ENCODE measurements at regions not wholly inside any gene's neighbourhood (a gene's known extent, or its start where the extent isn't known, plus 50 kb on each side); places are given as distances from the start of the nearest gene placed in this dataset.

DNA sequence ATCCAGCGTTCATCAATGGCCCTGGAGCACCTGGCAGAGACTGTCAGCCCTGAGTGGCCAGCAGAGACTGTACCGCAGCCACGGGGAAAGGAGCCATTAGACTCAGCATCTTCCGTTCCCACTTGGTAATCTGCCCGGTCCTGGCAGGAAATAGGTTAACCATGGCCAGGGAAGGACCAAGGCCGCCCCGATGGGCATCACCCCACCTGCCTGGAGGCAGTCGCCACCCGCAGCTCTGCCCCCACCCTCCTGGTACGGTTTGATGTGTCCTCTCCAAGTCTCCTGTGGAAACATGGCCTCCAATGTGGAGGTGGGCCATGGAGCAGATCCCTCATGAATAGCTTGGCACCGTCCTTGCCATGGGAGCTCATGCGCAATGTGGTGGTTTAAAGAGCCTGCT is 75.3 kb downstream of the RTP5 start:
- TF ChIP-seq PPARA (CRISPR knock-in tag; IDR thresholded peaks at IDR 0.05; ENCODE audit: borderline replicate concordance) (no peak), TOX (CRISPR knock-in tag; IDR thresholded peaks at IDR 0.05; ENCODE audit: borderline replicate concordance) (no peak), ISL1 (CRISPR knock-in tag; IDR thresholded peaks at IDR 0.05) (no peak), ZNF565 (CRISPR knock-in tag; conservative IDR thresholded peaks at IDR 0.05; ENCODE audit: low read depth) (no peak), ARNTL (CRISPR knock-in tag; IDR thresholded peaks at IDR 0.05; ENCODE audit: borderline replicate concordance, low read depth) (no peak), ZNF70 (CRISPR knock-in tag; IDR thresholded peaks at IDR 0.05) (no peak), ZFP30 (CRISPR knock-in tag; IDR thresholded peaks at IDR 0.05) (no peak), TCF4 (CRISPR knock-in tag; IDR thresholded peaks at IDR 0.05; ENCODE audit: borderline replicate concordance) (no peak), SNAI2 (CRISPR knock-in tag; IDR thresholded peaks at IDR 0.05) (no peak), ZFP3 (CRISPR knock-in tag; IDR thresholded peaks at IDR 0.05) (no peak), RARB (CRISPR knock-in tag; IDR thresholded peaks at IDR 0.05) (no peak)
- TF ChIP-seq, protein P1, sequence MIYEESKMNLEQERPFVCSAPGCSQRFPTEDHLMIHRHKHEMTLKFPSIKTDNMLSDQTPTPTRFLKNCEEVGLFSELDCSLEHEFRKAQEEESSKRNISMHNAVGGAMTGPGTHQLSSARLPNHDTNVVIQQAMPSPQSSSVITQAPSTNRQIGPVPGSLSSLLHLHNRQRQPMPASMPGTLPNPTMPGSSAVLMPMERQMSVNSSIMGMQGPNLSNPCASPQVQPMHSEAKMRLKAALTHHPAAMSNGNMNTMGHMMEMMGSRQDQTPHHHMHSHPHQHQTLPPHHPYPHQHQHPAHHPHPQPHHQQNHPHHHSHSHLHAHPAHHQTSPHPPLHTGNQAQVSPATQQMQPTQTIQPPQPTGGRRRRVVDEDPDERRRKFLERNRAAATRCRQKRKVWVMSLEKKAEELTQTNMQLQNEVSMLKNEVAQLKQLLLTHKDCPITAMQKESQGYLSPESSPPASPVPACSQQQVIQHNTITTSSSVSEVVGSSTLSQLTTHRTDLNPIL (CRISPR knock-in tag; IDR thresholded peaks at IDR 0.05; ENCODE audit: low read depth): no peak
- TF ChIP-seq, protein P2, sequence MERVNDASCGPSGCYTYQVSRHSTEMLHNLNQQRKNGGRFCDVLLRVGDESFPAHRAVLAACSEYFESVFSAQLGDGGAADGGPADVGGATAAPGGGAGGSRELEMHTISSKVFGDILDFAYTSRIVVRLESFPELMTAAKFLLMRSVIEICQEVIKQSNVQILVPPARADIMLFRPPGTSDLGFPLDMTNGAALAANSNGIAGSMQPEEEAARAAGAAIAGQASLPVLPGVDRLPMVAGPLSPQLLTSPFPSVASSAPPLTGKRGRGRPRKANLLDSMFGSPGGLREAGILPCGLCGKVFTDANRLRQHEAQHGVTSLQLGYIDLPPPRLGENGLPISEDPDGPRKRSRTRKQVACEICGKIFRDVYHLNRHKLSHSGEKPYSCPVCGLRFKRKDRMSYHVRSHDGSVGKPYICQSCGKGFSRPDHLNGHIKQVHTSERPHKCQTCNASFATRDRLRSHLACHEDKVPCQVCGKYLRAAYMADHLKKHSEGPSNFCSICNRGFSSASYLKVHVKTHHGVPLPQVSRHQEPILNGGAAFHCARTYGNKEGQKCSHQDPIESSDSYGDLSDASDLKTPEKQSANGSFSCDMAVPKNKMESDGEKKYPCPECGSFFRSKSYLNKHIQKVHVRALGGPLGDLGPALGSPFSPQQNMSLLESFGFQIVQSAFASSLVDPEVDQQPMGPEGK (CRISPR knock-in tag; IDR thresholded peaks at IDR 0.05; ENCODE audit: borderline replicate concordance): no peak
- TF ChIP-seq, protein P3, sequence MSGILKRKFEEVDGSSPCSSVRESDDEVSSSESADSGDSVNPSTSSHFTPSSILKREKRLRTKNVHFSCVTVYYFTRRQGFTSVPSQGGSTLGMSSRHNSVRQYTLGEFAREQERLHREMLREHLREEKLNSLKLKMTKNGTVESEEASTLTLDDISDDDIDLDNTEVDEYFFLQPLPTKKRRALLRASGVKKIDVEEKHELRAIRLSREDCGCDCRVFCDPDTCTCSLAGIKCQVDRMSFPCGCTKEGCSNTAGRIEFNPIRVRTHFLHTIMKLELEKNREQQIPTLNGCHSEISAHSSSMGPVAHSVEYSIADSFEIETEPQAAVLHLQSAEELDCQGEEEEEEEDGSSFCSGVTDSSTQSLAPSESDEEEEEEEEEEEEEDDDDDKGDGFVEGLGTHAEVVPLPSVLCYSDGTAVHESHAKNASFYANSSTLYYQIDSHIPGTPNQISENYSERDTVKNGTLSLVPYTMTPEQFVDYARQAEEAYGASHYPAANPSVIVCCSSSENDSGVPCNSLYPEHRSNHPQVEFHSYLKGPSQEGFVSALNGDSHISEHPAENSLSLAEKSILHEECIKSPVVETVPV (CRISPR knock-in tag; IDR thresholded peaks at IDR 0.05): no peak

Measured in SK-N-SH treated with all-trans-retinoic acid at 6 μM for 48 hours (cell line).